ENCODE measurements at regions not wholly inside any gene's neighbourhood (a gene's known extent, or its start where the extent isn't known, plus 50 kb on each side); places are given as distances from the start of the nearest gene placed in this dataset.

GRCh38 chr5:126104341-126104740 lies 318.9 kb upstream of the GRAMD2B start:
- TF ChIP-seq E2F6 (IDR thresholded peaks at IDR 0.05; ENCODE audit: borderline replicate concordance, low read depth): no peak
- no peak for TF ChIP-seq POLR2A (IDR thresholded peaks at IDR 0.05; ENCODE audit: low read length)
- TF ChIP-seq KDM5A (IDR thresholded peaks at IDR 0.05): no peak
- no peak for TF ChIP-seq BHLHE40 (IDR thresholded peaks at IDR 0.05; ENCODE audit: low read depth, low read length)
- no peak for TF ChIP-seq JUN (IDR thresholded peaks at IDR 0.05)
- TF ChIP-seq EP300 (IDR thresholded peaks at IDR 0.05): no peak
- TF ChIP-seq ZSCAN20 (CRISPR knock-in tag; IDR thresholded peaks at IDR 0.05): no peak
- no peak for TF ChIP-seq SMC3 (IDR thresholded peaks at IDR 0.05)
- no peak for TF ChIP-seq FOSL2 (IDR thresholded peaks at IDR 0.05)
- TF ChIP-seq FOSL2 (CRISPR knock-in tag; IDR thresholded peaks at IDR 0.05): no peak
- no peak for TF ChIP-seq HES2 (IDR thresholded peaks at IDR 0.05)
- TF ChIP-seq HOXB13 (CRISPR knock-in tag; IDR thresholded peaks at IDR 0.05; ENCODE audit: low read depth): no peak
- no peak for TF ChIP-seq HEYL (CRISPR knock-in tag; IDR thresholded peaks at IDR 0.05)
- FAIRE-seq: no peak
- ChIA-PET CTCF (no interaction called here), POLR2A (no interaction called here)
- Histone ChIP-seq H3K4me3 (no peak overlapping the region), H3K27ac (no peak overlapping the region), H3K4me1 (no peaks in the 10 kb centered on the region), H3K4me2 (no peak overlapping the region), H3K9me3 (no peaks in the 10 kb centered on the region)
- ATAC-seq: no peak
- DNase-seq (ENCODE audit: low read depth in 1 of 2, low spot score in 1 of 2): no peak

- WGBS (ENCODE audit: missing lambda C conversion rate): 0% methylated on average over 1 of the region's 1 CpG
- FAIRE-seq (no peak), DNase-seq (ENCODE audit: low read depth in 1 of 2, low spot score in 1 of 2) (no peak), ATAC-seq (no peak)
- ChIA-PET POLR2A (no interaction called here), CTCF (no interaction called here)
- Histone ChIP-seq H3K9me3 (no peaks in the 10 kb centered on the region), H3K4me1 (no peaks in the 10 kb centered on the region), H3K4me3 (no peak overlapping the region), H3K4me2 (no peak overlapping the region), H3K27ac (no peak overlapping the region)
- TF ChIP-seq HOXB13 (CRISPR knock-in tag; IDR thresholded peaks at IDR 0.05; ENCODE audit: low read depth) (no peak), JUNB (IDR thresholded peaks at IDR 0.05) (no peak), ZNF302 (CRISPR knock-in tag; IDR thresholded peaks at IDR 0.05) (no peak), HOXB5 (CRISPR knock-in tag; IDR thresholded peaks at IDR 0.05) (no peak), KDM1A (IDR thresholded peaks at IDR 0.05; ENCODE audit: low read depth) (no peak), REST (IDR thresholded peaks at IDR 0.05) (no peak), MAFK (IDR thresholded peaks at IDR 0.05; ENCODE audit: partially characterized antibody) (no peak), PHF8 (IDR thresholded peaks at IDR 0.05; ENCODE audit: borderline replicate concordance, low read depth) (no peak), NPAS2 (CRISPR knock-in tag; IDR thresholded peaks at IDR 0.05; ENCODE audit: borderline replicate concordance) (no peak), ATOH8 (CRISPR knock-in tag; IDR thresholded peaks at IDR 0.05; ENCODE audit: low read depth) (no peak), ESRRA (IDR thresholded peaks at IDR 0.05; ENCODE audit: borderline replicate concordance, low read length) (no peak)
Measured at GRCh38 chr5:126104951-126105350, 318.3 kb upstream of the GRAMD2B start.
